Prostate gland (tissue), 2 donors: ENCODE measurements at regions not wholly inside any gene's neighbourhood (a gene's known extent, or its start where the extent isn't known, plus 50 kb on each side); places are given as distances from the start of the nearest gene placed in this dataset.

Experiments used
- CTCF ChIP-seq, 4 experiments: fragments of 200-600 bp in 2 of 4; fragments of 450-650 bp in 2 of 4; sonication (generic) in 2 of 4; IDR thresholded peaks; 1 replicate in 3 of 4; 2 replicates in 1 of 4; pipeline ENCODE4 v1.5.1; 2016 to 2019; ENCODE audit warnings: antibody characterized with exemption in 4 of 4, mild to moderate bottlenecking in 2 of 4, moderate library complexity in 2 of 4
- POLR2A ChIP-seq: fragments of 450-650 bp; IDR thresholded peaks from one replicate; pipeline ENCODE4 v1.6.1; 2016; ENCODE audit warnings: antibody characterized with exemption, mild to moderate bottlenecking
- POLR2AphosphoS5 ChIP-seq: sonication (generic); formaldehyde crosslinking; IDR thresholded peaks from one replicate; pipeline ENCODE4 v1.6.1; 2017; ENCODE audit warnings: antibody characterized with exemption

- no peak for TF ChIP-seq POLR2AphosphoS5
- no peak for TF ChIP-seq CTCF (IDR thresholded peaks at IDR 0.05)
- no peak for TF ChIP-seq POLR2A
These were observed 118.2 kb upstream of the STX18 start for GRCh38 chr4:4659871-4660651.
